ENCODE measurements at regions not wholly inside any gene's neighbourhood (a gene's known extent, or its start where the extent isn't known, plus 50 kb on each side); places are given as distances from the start of the nearest gene placed in this dataset.

- TF ChIP-seq RAD21 (IDR thresholded peaks at IDR 0.05) (no peak), GABPA (IDR thresholded peaks at IDR 0.05 in 1 of 2, conservative IDR thresholded peaks at IDR 0.05 in 1 of 2) (no peak), EGR1 (IDR thresholded peaks at IDR 0.05; ENCODE audit: low read depth in 2 of 2) (no peak)
- TF ChIP-seq, protein P1, sequence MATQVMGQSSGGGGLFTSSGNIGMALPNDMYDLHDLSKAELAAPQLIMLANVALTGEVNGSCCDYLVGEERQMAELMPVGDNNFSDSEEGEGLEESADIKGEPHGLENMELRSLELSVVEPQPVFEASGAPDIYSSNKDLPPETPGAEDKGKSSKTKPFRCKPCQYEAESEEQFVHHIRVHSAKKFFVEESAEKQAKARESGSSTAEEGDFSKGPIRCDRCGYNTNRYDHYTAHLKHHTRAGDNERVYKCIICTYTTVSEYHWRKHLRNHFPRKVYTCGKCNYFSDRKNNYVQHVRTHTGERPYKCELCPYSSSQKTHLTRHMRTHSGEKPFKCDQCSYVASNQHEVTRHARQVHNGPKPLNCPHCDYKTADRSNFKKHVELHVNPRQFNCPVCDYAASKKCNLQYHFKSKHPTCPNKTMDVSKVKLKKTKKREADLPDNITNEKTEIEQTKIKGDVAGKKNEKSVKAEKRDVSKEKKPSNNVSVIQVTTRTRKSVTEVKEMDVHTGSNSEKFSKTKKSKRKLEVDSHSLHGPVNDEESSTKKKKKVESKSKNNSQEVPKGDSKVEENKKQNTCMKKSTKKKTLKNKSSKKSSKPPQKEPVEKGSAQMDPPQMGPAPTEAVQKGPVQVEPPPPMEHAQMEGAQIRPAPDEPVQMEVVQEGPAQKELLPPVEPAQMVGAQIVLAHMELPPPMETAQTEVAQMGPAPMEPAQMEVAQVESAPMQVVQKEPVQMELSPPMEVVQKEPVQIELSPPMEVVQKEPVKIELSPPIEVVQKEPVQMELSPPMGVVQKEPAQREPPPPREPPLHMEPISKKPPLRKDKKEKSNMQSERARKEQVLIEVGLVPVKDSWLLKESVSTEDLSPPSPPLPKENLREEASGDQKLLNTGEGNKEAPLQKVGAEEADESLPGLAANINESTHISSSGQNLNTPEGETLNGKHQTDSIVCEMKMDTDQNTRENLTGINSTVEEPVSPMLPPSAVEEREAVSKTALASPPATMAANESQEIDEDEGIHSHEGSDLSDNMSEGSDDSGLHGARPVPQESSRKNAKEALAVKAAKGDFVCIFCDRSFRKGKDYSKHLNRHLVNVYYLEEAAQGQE (IDR thresholded peaks at IDR 0.05) = no peak
- TF ChIP-seq, protein P2, sequence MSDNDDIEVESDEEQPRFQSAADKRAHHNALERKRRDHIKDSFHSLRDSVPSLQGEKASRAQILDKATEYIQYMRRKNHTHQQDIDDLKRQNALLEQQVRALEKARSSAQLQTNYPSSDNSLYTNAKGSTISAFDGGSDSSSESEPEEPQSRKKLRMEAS (IDR thresholded peaks at IDR 0.05) = no peak
Measured at GRCh38 chr1:10947181-10947580, 65.3 kb upstream of the TARDBP start.
